Right lobe of liver (tissue), 4 donors: ENCODE measurements at regions not wholly inside any gene's neighbourhood (a gene's known extent, or its start where the extent isn't known, plus 50 kb on each side); places are given as distances from the start of the nearest gene placed in this dataset.

ENCODE experiments used
- CTCF ChIP-seq, 4 donors: fragments of 200-600 bp in 3 of 4; fragments of 450-650 bp in 1 of 4; IDR thresholded peaks; one replicate each; pipeline versions ENCODE4 v1.5.1 to v1.8.0; 2016 to 2022; ENCODE audit warnings: antibody characterized with exemption in 4 of 4, mild to moderate bottlenecking in 2 of 4
- POLR2A ChIP-seq: fragments of 450-650 bp; IDR thresholded peaks from one replicate; pipeline ENCODE4 v1.6.1; 2017; ENCODE audit warnings: antibody characterized with exemption, mild to moderate bottlenecking
- donor health status: DM: no; HTN: no; CAD: no.
- donor health status: DM: no; HTN: no; CAD: no.
- donor health status: DM: no; HTN: yes; CAD: no.

- no peak for TF ChIP-seq CTCF (IDR thresholded peaks at IDR 0.05)
- no peak for TF ChIP-seq POLR2A
These were observed 170.0 kb downstream of the HRH4 start for GRCh38 chr18:24630346-24630880.
